H54 (cell line): ENCODE measurements at regions not wholly inside any gene's neighbourhood (a gene's known extent, or its start where the extent isn't known, plus 50 kb on each side); places are given as distances from the start of the nearest gene placed in this dataset.
"Not testable (repeated sequence)": the region's sequence is repeated elsewhere in the genome, so short reads cannot be mapped to it uniquely, and the experiment has no call there.

ENCODE experiments used
- DNase-seq: peaks from one replicate; pipeline ENCODE4 v3.0.0; 2011; ENCODE audit warnings: low spot score, mixed read lengths; ENCODE audit not compliant: insufficient read length
- FAIRE-seq: peaks from 3 replicates; lab custom pipeline; 2011; peaks lifted over from hg19 to GRCh38; lab: Jason Lieb, UNC
- POLR2A ChIP-seq: IDR thresholded peaks from 2 replicates; pipeline ENCODE4 v1.6.1; 2011; ENCODE audit warnings: low read depth, mild to moderate bottlenecking, low read length

GRCh38 chr10:20616056-20616671 is 280.9 kb downstream of the NEBL start:
- TF ChIP-seq POLR2A, result no peak
- FAIRE-seq (no peak), DNase-seq (no peak)

- no peak for FAIRE-seq
- no peak for TF ChIP-seq POLR2A
- no peak for DNase-seq
These were observed 281.7 kb downstream of the NEBL start for GRCh38 chr10:20615395-20615794.

GRCh38 chr10:20614911-20615310 is 282.2 kb downstream of the NEBL start:
- FAIRE-seq (no peak), DNase-seq (no peak)
- no peak for TF ChIP-seq POLR2A

- no peak for FAIRE-seq
- TF ChIP-seq POLR2A, result no peak
- DNase-seq, result no peak
These were observed 288.6 kb downstream of the NEBL start for GRCh38 chr10:20608503-20608902.

- DNase-seq (no peak), FAIRE-seq (no peak)
- no peak for TF ChIP-seq POLR2A
These were observed 290.1 kb downstream of the NEBL start for GRCh38 chr10:20606985-20607384.

GRCh38 chr10:20601941-20602461 is 295.1 kb downstream of the NEBL start:
- no peak for TF ChIP-seq POLR2A

GRCh38 chr10:20598590-20598989 is 298.5 kb downstream of the NEBL start:
- TF ChIP-seq POLR2A, result no peak
- peak; percentile 9 for DNase-seq
- FAIRE-seq, result peak; percentile 58

More at GRCh38 chr10:20601941-20602461, 295.1 kb downstream of the NEBL start:
- FAIRE-seq, result no peak
- no peak for DNase-seq

- TF ChIP-seq POLR2A, result no peak
- DNase-seq (no peak), FAIRE-seq (no peak)
These were observed 300.2 kb downstream of the NEBL start for GRCh38 chr10:20596911-20597310.

GRCh38 chr10:20596065-20596755 is 300.9 kb downstream of the NEBL start:
- TF ChIP-seq POLR2A, result no peak
- DNase-seq (no peak), FAIRE-seq (no peak)

GRCh38 chr10:20593649-20594048 is 303.5 kb downstream of the NEBL start:
- no peak for DNase-seq
- no peak for FAIRE-seq

GRCh38 chr10:20582041-20582440 is 315.1 kb downstream of the NEBL start:
- no peak for TF ChIP-seq POLR2A
- FAIRE-seq (no peak), DNase-seq (no peak)

More at GRCh38 chr10:20593649-20594048, 303.5 kb downstream of the NEBL start:
- TF ChIP-seq POLR2A, result no peak

- DNase-seq (no peak), FAIRE-seq (no peak)
- TF ChIP-seq POLR2A, result no peak
These were observed 323.2 kb downstream of the NEBL start for GRCh38 chr10:20573924-20574323.

GRCh38 chr10:20555990-20556389 is 341.1 kb downstream of the NEBL start:
- FAIRE-seq, DNase-seq: not testable (repeated sequence)

- no peak for FAIRE-seq
- TF ChIP-seq POLR2A, result no peak
- DNase-seq, result no peak
These were observed 344.7 kb downstream of the NEBL start for GRCh38 chr10:20552382-20552781.

GRCh38 chr10:20551761-20552160 is 345.4 kb downstream of the NEBL start:
- no peak for TF ChIP-seq POLR2A
- DNase-seq, result no peak
- no peak for FAIRE-seq
